ENCODE measurements at regions not wholly inside any gene's neighbourhood (a gene's known extent, or its start where the extent isn't known, plus 50 kb on each side); places are given as distances from the start of the nearest gene placed in this dataset.

- DNase-seq (ENCODE audit: low spot score): no peak
These were observed 253.8 kb downstream of the TNS1 start for GRCh38 chr2:217749008-217749407.

GRCh38 chr2:217746808-217747207 lies 256.0 kb downstream of the TNS1 start:
- no peak for DNase-seq (ENCODE audit: low spot score)

- no peak for DNase-seq (ENCODE audit: low spot score)
These were observed 258.6 kb downstream of the TNS1 start for GRCh38 chr2:217743966-217744761.

GRCh38 chr2:217743407-217743806 lies 259.4 kb downstream of the TNS1 start:
- DNase-seq (ENCODE audit: low spot score): no peak

- DNase-seq (ENCODE audit: low spot score): no peak
These were observed 260.0 kb downstream of the TNS1 start for GRCh38 chr2:217742841-217743240.

GRCh38 chr2:217742276-217742675 lies 260.5 kb downstream of the TNS1 start:
- no peak for DNase-seq (ENCODE audit: low spot score)

- DNase-seq (ENCODE audit: low spot score): no peak
These were observed 261.3 kb downstream of the TNS1 start for GRCh38 chr2:217741381-217741955.

GRCh38 chr2:217740756-217741155 lies 262.0 kb downstream of the TNS1 start:
- no peak for DNase-seq (ENCODE audit: low spot score)

GRCh38 chr2:217740178-217740577 lies 262.6 kb downstream of the TNS1 start:
- no peak for DNase-seq (ENCODE audit: low spot score)

- DNase-seq (ENCODE audit: low spot score): no peak
These were observed 263.1 kb downstream of the TNS1 start for GRCh38 chr2:217739741-217740140.

- DNase-seq (ENCODE audit: low spot score): no peak
These were observed 264.7 kb downstream of the TNS1 start for GRCh38 chr2:217738061-217738460.

- DNase-seq (ENCODE audit: low spot score): no peak
These were observed 265.8 kb downstream of the TNS1 start for GRCh38 chr2:217736776-217737550.

- DNase-seq (ENCODE audit: low spot score): no peak
These were observed 266.9 kb downstream of the TNS1 start for GRCh38 chr2:217735899-217736298.

- DNase-seq (ENCODE audit: low spot score): no peak
These were observed 267.8 kb downstream of the TNS1 start for GRCh38 chr2:217735034-217735433.

- DNase-seq (ENCODE audit: low spot score): no peak
These were observed 269.3 kb downstream of the TNS1 start for GRCh38 chr2:217733461-217733860.

GRCh38 chr2:217732992-217733391 lies 269.8 kb downstream of the TNS1 start:
- no peak for DNase-seq (ENCODE audit: low spot score)

GRCh38 chr2:217731805-217732204 lies 271.0 kb downstream of the TNS1 start:
- DNase-seq (ENCODE audit: low spot score): no peak

- DNase-seq (ENCODE audit: low spot score): no peak
These were observed 273.3 kb downstream of the TNS1 start for GRCh38 chr2:217729421-217730053.

GRCh38 chr2:217727801-217728200 lies 275.0 kb downstream of the TNS1 start:
- no peak for DNase-seq (ENCODE audit: low spot score)

- no peak for DNase-seq (ENCODE audit: low spot score)
These were observed 277.4 kb downstream of the TNS1 start for GRCh38 chr2:217725409-217725808.

- DNase-seq (ENCODE audit: low spot score): no peak
These were observed 278.3 kb downstream of the TNS1 start for GRCh38 chr2:217724471-217724870.

- no peak for DNase-seq (ENCODE audit: low spot score)
These were observed 278.8 kb downstream of the TNS1 start for GRCh38 chr2:217723981-217724380.
